Stimulated activated CD4-positive, alpha-beta T cell treated with anti-CD3 and anti-CD28 coated beads, TNF-alpha, amount 100 ng/mL, for 48 hours (primary cell): ENCODE measurements at regions not wholly inside any gene's neighbourhood (a gene's known extent, or its start where the extent isn't known, plus 50 kb on each side); places are given as distances from the start of the nearest gene placed in this dataset.
A peak's percentile ranks its signal among the peaks of the same experiment; 100 is the strongest.
"Not testable (repeated sequence)": the region's sequence is repeated elsewhere in the genome, so short reads cannot be mapped to it uniquely, and the experiment has no call there.

Experiments
- DNase-seq, 3 donors: peaks; one replicate each; pipeline ENCODE4 v3.0.0-alpha.2; 2020; ENCODE audit warnings: low read depth in 3 of 3

DNA sequence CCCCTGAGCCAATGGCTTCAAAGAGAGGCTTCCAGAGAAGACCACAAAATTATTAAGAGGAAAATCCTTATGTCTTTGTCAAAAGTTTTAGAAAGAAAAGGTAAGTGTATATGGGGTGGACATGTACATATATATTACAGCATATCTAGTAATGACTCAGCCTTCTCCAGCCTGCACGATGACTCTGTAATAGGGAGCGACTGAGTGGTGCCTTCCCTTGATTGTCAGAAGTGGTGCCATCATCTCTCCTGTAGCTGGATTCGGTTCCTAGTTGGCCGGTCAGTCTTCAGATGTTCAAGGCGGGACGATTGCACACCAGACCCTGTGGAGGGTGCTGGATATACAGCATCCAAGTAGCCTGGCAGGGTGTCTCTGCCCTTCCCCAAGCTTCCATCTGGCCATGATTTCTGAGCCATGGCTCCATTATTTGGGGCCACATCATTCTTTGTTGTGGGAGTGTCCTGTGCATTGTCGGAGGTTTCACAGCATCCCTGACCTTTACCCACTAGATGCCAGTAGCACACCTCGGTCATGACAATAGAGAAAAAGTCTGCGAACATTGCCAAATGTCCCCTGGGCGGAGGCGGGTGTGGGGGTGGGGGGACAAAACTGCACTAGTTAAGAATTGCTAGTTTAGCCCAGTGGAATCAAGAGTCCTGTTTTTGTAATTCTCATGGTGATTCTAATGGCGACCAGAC is 206.2 kb upstream of the KAZN start:
- no peak for DNase-seq

DNA sequence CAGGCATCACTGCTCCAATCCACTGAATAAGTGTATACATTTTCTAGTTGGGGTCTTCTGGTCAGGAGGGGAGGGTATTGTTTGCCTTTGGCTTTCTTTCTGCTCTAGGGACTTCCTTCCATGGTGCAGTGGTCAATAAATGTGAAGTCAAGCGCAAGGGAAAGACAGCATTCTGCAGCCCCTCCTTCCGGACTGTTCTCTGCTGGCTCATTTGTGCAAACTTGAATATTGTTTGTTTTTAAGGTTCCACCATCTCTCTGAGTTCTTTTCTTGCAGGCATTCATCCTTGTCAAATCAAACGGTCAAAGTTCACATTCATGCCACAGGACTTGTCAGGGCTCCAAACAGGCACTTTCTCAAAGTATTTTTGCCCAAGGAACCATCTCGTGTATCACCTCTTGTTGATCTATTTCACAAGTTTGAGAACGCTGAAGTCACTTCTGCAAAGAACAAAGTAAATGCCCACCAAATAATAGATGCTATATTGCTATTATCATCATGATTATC is 205.6 kb upstream of the KAZN start:
- no peak for DNase-seq

DNA sequence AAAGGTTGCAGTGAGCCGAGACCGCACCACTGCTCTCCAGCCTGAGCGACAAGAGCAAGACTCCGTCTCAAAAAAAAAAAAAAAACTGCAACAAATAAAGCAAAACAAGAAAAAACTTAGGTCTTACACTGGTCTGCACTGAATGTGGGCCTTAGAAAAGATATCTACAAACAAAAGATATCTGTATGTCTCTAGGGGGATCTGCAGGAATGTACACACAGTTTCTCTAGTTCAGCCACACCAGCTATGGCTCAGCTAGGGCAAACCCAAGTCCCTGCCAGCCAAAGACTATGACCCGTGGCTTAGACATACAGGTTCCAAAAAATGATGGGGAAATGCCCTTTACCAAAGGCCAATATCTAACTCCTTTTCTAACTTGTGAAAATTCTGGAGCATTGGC is 202.4 kb upstream of the KAZN start:
- no peak for DNase-seq

DNA sequence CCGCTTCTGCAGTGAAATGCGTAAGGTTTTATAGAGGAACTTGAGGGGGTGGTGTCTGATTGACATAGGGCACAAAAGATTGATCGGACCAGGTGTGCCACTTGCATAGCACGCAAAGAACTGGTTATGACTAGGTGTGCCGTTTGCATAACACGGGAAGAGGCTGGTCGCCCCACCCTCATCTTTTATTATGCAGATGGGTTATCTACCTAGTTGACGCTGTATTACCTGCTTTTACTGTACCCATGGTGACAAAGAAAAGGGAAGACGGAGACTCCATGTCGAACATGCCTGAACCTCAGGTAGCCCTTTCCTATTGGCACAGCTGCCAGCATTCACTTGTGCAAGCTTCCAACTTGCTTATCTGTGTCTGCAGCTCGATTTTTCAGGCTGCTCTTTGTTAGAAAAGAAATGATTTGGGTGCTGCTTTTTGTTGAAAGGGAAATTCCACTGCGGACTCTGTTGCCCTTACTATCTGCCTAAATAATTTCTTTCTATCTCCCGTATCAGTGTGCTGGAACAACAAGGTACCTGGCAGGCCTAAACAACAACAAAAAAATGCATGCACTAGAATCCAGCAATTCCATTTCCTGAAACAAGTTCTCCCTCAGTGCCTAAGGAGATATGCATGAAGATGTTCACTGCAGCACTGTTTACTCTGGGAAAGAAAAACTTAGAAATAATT is 194.4 kb upstream of the KAZN start:
- DNase-seq = no peak

DNA sequence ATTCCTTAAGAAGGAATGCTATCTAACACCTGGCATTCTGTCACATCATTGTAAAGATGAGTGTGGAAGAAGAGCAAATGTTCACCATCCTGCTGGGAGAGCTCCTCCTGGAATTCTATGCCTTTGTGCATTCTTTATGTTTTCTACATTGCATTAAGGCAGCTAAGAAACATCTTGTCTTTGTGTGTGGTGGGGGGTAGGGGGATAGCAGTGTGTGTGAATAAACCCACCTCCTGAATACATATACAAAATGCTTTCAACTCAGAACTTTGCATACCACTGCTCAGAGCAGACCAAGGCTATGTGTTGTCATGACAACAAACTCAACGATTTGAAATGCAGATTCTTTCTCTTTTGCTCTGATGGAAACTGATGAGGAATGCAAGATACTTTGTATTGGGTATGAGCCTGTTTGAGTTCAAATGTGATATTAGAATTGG is 193.6 kb upstream of the KAZN start:
- DNase-seq = no peak

DNA sequence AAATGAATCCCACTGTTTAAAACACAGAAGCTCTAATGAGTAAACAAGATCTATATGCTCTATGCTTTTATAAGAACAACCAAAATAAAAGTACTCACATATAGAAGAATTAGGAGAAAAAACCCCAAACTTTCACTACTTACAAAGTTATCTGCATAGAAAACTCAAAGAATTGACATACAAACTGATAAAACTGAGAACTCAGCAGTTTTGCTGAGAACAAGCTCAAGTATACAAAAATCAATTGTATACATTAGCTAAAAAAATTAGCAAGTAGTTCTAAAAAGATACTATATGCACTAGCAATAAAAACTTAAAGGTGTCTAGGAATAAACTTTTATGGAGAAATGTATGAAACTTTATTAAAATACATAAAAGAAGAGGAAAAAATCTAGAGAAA is 186.2 kb upstream of the KAZN start:
- no peak for DNase-seq

DNA sequence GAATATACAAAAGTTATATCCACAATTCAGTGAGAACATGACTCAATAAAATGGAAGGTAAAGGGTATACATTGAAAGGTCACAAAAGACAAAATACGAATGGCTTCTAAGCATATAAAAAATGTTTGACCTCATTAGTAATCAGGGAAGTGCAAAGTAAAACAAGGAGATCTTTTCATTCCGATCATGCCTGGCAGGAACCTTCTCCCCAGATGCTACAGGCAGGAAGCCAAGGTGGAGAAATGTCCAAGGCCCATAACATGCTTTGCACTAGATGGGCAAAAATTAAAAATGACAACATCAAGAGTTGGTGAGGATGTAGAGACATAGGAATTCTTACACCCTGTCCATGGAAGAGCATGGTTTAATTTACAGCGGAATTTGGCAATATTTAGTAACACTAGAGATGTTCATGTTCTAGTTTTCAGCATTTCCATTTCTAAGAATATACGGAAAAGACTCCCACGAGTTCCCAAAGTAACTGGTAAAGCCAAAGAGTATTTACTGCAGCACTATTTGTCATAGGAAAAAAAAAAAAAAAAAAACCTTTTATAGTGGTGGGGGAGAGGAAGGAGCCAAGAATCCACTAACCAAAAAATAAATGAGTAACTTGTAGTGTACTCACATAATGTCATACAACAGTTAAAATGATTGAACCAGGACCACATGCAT is 184.5 kb upstream of the KAZN start:
- DNase-seq = no peak

DNA sequence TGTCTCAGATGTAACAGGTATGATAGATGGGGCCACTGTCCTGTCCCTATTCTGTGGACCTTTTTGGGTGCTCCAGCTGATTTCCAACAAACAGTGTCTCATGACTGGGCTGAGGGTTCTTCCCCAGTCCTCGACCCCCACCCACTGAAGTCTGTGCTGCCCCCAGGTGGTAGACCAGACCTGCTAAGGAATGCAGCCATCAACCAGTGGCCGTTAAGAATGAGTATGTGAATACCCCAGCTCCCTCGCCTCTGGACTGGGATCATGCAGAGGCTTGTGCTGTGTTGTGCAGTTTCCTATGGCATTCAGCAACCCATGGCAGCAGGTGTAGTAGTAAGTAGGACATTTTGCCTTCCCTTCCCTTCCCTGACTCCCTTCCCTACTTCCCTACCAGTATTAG is 183.1 kb upstream of the KAZN start:
- peak in 1 of 3 donors; percentile 0 for DNase-seq

DNA sequence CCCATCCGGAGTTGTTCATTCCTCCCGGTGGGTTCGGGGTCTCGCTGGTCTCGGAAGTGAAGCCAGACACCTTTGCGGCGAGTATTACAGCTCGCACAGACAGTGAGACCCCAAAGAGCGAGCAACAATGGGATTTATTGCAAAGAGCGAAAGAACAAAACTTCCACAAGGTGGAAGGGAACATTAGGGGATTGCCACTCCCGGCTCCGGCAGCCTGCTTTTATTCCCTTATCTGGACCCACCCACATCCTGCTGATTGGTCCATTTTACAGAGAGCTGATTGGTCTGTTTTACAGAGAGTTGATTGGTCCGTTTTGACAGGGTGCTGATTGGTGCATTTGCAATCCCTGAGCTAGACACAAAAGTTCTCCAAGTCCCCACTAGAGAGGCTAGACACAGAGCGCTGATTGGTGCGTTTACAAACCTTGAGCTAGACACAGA is 178.7 kb upstream of the KAZN start:
- DNase-seq = not testable (repeated sequence)

DNA sequence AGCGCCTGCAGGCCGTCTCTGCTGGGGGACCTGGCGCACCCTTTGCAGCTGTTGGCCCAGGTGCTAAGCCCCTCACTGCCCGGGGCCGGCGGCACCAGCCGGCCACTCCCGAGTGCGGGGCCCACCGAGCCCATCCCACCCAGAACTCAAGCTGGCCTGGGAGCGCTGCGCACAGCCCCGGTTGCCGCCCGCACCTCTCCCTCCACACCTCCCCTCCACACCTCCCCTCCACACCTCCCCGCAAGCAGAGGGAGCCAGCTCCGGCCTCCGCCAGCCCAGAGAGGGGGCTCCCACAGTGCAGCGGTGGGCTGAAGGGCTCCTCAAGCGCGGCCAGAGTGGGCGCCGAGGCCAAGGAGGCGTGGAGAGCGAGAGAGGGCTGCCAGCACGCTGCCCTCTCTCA is 177.8 kb upstream of the KAZN start:
- no peak for DNase-seq

DNA sequence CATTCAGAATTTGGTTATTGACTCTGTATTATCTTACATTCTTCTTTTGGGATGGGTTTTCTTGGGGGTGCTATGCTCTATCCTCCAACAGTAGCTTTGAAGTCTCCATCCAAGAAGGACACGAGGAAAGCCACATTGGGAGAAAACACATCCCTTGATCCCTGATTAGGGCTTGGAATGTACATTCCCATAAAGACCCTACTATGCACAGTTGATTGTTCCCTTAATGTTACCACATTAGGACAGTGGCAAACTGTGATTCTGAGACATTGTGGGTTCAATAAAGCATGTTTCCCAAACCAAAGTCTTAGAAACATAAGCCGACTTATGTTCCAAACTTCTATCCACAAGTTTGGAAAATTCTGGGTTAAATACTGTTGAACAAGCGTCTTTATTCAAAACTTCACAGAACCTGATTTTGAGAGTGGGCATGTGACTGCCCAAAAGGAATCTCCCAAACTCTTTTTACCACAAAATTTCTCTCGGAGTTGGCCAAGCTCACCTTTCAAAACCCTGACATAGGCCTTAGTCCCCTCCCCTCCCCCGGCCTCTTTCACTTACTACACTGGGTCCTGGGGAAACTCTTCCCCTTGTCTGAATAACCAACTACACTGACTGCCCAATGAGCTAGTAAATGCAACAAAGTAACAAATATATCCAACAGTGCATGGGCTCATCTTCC is 177.0 kb upstream of the KAZN start:
- DNase-seq = no peak

DNA sequence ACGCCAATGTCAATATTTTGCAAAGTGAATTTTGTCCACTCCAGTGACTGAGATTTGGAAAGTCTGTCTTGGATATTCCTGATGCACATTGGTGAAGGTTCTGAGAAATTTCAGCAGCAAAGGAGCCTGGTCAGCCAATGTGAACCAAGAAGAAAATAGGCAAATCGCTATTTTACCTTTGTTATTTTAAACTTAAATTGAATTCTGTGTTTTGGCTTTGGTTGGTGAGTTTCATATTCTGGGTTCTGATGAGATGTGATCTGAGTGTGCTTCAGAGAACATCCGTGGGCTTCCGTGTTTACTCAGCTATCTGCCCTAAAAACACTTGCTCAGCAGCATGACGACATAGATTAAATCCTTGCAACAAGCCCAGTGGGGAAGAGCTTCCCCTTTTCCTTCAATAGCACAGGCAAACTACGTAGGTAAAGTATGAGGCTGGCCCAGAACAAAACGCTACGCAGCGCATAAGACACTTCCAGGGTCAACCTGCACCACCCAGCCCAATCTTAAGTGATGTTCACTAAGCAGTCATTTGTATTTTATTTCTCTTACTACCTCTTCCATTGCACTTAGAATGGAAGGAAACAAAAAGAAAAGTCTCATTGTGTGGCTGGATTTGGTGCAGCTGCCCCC is 176.4 kb upstream of the KAZN start:
- no peak for DNase-seq

DNA sequence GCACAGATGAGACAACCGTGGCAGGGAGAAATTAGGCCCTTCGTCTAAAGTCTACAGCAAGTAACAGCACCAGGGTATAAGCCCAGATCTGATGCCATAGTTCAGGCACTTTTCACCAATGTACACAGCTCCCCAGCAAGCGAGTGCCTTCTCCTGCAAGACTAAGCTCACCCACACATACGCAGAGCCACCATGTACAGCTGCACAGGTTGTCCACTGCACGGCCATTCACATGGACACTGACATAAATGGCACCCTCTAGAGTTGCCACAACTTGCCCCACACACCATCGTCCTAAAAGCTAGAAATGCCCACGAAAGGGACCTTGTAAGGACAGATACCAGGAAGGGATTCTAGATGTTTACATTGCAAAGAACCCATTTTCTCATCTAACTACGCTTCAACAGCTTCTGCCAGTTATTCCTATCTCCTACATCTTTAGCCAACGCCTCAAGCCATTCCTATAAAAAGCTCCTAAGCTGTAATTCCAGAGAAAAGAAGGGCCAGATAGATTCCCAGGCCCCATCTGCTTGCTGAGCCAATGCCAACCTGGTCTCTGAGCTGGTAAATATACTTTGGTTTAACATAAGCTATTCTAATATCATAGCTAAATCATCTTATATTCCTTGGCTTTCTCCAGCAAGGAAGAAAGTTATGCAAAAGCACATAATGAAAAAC is 174.0 kb upstream of the KAZN start:
- no peak for DNase-seq

DNA sequence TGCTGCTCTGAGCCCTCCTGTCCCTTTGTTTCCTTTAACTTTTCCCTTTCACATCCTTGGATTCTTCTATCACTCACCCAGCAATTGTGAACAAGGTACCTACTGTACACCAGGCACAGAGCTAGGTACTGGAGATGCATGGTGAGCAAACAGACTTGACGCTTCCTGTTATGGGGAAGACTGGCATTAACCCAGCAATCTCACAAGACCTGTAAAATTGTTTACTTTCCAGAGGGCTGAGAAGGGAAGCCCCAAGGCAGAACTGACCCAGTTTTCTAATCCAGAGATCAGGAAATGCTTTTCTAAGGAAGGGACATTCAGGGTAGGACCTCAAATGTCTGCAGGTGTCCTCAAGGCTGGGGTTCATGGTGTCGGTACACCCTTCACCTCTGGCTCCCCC is 171.6 kb upstream of the KAZN start:
- DNase-seq = no peak

DNA sequence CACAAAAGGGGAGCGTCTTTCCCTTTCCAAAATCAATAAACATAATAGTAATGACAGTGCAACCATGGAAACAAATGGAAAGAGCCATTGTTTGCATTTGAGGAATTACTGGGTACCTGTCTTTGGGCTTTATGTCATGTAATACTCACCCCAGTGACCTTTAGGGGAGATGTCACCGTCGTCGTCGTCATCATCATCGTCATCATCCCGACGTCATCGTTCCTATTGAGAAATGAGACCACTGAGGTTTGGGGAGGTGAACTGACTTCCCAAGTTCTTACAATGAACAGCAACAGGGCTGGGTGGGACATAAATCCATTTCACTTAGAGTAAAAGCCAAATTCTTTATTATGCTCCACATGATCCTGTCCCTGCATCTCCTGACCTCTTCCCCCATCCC is 168.9 kb upstream of the KAZN start:
- DNase-seq = no peak

DNA sequence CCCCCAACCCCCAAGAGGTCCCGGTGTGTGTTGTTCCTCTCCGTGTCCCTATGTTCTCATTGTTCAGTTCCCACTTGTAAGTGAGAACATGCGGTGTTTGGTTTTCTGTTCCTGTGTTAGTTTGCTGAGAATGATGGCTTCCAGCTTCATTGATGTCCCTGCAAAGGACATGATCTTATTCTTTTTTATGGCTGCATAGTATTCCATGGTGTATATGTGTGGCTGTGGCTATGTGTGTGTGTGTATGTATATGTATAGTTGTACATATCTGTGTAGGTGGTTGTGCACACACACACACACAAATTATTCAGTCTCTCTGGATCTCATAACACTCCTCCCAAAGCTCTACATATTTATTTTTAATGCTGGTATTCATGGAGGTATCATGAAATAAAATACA is 165.8 kb upstream of the KAZN start:
- DNase-seq = not testable (repeated sequence)

DNA sequence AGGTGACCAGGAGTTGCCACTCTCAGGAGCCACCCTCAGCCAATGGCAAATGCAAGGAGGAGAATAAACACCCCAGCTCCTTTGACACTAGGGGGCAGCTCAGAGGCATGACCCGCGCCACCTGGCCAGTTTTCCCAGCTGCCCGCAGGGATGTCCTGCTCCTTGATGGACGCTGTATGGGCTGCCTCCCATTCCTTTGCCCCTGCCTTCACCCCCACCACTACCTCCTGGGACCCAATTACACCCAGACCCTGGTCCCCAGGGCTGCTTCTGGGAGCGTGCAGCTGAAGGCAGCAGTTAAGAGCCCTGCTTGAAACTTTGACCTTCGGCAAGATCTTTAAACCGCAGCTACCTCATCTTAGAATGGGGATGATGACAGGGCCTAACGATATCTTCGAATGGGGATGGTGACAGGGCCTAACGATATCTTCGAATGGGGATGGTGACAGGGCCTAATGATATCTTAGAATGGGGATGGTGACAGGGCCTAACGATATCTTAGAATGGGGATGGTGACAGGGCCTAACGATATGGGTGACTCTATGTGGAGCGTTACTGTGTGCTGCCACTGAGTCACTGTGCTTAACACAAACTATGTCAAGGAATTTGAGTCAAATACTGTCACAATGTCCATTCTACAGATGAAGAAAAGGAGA is 163.0 kb upstream of the KAZN start:
- DNase-seq = no peak

DNA sequence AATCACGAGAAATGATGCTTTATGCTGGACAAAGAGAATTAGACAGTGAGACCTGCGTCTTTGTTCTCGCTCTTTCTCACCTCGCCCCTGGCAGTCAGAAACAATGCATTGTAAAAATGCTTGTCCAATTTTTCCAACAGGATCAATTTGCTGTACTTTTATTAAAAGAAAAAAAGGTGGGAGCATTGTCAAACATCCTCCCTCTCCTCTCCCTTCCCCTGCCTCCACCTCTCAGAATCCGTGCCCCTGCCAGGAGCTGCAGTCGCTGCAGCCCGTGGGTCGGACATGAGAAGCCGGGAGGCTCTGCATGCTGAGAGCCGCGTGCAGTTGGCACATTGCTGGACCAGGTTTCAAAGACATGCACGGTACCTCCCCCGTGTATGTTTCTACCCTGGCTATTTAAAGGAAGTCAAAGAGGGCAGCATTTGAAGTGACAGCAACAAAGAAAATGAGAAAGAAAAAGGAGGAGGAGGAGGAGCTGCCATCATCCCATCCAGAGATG is 161.0 kb upstream of the KAZN start:
- DNase-seq = no peak

DNA sequence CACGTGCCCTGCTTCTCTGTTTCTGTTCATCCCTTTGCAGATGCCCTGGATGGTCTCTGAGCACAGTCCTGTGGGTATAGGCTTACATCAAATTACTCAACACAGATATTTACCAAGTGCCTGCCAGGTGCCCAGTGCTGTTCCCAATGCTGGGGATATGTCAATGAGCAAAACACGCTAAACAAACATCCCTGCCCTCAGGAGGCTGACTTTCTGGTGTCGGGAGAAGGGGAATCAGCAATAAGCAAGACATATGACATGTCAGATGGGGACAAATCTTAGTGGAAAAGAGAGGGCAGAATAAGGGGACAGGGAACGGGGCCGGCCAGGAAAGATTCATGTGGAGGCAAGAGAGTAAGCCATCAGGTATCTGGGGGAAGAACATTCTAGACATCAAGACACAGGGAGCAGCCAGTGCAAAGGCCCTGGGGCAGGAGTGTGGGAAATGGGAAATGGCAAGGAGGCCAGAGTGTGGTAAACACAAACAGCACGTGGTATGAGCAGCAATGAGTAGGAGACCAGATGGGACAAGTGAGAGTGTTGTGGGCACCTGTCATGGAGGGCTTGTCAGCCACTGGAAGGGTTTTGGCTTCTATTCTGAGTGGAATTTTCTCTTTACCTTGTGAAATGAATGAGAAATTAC is 160.2 kb upstream of the KAZN start:
- no peak for DNase-seq

DNA sequence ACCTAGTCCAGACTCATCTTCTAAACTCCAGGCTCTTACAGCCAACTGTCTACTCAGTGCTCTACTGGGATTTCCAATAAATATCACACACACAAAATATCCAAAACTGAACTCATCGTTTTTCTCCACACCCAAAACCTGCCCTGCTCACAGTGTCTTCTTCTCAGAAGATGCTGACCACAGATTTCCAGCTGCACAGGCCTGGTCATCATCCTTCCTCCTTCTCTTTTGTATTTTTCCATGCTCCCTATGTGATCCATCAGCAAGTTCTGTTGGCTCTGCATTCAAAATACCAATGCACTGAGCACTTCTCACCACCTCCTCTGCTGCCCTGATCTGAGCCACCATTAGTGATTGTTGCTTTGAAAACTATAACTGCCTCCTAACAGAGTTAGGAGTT is 159.5 kb upstream of the KAZN start:
- DNase-seq = no peak
